T-helper 2 cell treated with Interferon-gamma antibody and Interleukin-4, amounts not matched to agents 100 ng/mL and 5 ng/mL, for 36 hours (primary cell): ENCODE measurements at regions not wholly inside any gene's neighbourhood (a gene's known extent, or its start where the extent isn't known, plus 50 kb on each side); places are given as distances from the start of the nearest gene placed in this dataset.
"Not testable (repeated sequence)": the region's sequence is repeated elsewhere in the genome, so short reads cannot be mapped to it uniquely, and the experiment has no call there.

Experiments used
- intact Hi-C: fragments of 100-400 bp; cut with micrococcal nuclease; formaldehyde crosslinking; loops from one replicate; pipeline ENCODE4 v1.15.1; 2023

DNA sequence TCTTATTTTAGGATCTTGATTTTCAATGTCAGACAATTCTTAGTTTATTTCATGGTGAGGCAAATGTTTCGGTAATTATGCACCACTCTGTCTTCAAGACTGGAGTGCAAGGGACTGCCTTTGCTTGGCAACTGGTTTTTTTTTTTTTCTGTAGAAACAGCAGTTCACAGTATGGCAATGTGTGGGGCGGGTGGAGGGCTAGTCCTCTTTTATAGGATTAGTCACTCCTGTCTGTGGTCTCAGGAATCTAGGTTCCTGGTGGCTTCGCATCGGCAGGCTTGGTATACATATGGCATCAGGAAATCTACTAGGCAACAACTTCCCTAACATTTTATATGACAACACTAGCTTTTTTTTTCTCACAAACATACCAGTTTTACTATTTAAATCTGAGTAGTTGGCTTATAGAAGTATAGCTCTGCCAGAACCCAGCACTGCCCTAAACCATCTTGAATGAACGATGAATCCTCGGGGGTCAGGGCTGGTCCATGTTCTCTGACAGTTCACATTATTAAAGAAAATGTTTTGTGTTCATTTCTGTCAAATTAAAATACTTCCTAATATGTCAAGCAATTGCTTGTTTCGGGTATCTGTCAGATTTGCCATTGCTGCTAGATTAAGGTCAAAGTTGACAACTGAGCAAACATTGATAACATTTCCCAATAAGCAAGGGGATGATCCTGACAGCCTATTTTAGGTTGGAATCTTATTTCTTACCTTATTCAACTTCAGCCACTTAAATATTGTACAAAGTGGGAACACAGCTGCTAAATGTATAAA lies 289.7 kb upstream of the VSTM2A start:
- intact Hi-C loops: no loop called here

DNA sequence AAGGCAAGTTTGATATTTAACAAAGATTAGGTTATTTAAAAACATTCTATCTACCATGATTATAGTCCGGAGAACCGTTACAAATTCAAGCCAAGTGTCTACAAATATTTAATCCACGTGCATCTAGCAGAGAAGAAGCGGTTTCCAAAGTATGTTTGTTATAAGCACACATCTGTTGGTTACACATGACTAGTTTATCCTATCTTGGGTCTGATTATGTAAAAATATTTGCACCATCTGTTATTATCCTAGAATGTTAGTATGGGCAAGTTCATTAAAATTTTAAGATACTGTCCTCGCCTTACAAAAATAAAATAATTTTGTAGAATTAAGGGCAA lies 289.2 kb upstream of the VSTM2A start:
- intact Hi-C loops: no loop called here

DNA sequence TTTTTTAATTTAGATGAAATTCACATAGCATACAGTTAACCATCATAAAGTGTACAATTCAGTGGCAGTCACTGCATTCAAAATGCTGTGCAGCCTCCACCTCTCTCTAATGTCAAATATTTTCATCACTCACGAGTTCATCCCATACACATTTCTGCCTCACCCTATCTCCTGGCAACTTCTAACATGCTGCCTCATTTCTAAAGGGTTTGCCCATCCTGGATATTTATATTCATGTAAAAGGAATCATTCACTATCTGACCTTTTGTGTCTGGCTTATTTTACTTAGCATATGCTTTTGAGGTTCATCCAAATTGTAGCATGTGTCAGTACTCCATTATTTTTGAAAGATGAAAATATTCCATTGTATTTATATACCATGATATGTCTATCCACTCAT lies 286.9 kb upstream of the VSTM2A start:
- intact Hi-C loops: no loop called here

DNA sequence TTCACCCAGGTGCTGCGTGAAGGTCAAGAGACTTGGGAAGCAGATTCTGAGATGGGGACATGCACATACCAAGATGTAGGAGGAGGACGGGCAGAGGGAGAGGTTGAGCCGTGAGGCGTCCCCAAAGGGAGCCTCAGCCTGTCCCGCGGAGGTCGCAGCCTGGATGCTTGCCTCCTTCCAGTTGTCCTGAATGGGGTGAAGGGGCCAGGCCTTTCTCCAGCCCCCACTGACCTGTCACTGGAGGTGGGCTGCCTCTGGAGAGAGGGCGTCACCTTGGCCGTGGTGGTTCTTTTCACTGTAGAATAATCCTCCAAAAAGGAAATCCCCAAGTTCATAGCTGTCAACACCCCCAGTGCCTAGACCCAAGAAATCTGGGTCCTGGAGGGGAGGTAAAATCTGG lies 283.0 kb upstream of the VSTM2A start:
- intact Hi-C loops: no loop called here

DNA sequence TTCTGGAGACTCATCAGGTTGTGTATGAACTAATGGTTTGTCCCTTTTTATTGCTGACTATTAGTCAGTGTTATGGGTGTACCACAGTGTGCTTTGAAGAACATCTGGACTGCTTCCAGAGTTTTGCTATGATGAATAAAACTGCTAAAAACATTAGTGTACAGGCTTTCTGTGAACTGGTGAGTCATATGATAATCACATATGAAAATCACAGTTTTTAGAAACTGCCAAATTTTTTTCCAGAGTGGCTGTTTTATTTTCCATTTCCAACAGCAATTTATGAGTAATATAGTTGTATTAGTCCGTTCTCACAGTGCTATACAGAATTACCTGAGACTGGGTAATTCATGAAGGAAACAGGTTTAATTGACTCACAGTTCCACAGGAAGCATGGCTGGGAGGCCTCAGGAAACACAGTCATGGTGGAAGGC lies 281.2 kb upstream of the VSTM2A start:
- intact Hi-C loops: no loop called here

DNA sequence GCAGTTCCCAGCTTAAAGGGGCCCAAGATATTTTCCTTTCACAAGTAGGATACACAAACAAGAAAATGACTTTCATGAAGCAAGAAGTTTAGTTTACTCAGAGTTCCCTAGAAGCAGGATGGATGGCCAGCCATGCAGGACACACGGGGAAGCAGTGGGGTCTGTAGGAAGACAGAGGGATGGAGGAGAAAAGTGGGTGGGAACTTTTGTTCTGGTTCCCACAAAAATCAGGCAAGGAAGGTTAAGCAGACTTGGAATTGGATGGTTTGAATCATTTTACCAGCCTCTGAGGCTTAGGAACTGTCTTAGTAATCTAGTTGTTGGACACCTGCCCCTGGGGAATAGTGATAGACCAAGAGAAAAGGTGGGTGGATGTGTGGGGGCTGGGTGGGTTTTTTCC lies 263.3 kb upstream of the VSTM2A start:
- intact Hi-C loops: no loop called here

DNA sequence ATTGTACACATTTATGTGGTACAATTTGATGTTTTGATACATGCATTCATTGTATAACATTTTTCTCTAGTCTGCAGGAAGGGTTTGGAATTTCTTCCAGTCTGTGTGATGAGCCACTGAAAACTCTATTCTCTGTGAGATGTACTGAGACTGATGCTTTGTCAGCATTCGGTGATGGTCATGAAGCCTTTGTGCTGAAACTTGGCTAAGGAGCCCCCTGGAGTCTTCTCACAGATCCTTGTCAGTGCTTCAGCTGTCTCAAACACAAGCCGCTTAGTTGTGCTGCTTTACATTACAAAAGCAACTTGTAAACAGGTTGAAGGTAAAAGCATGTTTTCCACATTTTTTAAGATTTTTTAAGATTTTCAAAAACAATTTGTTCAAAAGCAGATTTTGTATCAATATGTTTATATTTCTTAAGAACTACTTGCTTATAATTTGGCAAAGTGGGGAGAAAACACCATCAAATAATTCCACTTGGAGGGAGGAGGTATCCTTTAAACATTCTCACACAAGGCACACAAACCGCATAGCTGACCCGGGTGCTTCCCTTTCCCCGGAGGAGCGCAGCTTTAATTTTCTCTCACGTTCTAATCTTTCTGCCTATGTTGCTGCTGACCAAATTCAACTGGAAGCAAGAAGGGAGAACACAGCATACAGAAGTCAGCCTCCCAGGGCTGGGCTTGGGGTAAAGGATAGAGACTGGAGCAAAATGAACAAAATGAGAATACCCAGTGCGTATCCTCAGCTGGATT lies 249.8 kb upstream of the VSTM2A start:
- intact Hi-C loops: loop anchor here (10.0 kb wide), 1 partner anchor 78 kb away; no protein-coding TSS in a partner anchor

DNA sequence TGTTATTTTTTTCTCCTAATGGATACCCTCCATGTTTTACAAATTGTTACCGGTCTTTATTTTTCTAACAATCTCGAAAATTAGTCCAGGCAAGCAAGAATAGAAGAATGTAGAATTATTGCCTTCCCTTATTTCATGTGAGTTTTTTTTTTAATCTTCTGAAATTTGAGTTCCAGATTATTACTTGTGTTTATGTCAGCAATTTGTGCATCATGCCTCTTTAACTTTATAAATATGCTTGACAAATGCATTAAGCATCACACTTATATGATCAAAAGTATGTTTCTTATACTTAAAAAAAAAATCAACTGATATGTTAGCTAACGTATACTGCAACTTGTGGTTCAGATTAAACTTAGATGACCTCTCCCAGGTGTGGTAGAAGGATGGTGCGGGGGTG lies 242.7 kb upstream of the VSTM2A start:
- intact Hi-C loops: loop anchor here (10.0 kb wide), 1 partner anchor 85 kb away; no protein-coding TSS in a partner anchor

DNA sequence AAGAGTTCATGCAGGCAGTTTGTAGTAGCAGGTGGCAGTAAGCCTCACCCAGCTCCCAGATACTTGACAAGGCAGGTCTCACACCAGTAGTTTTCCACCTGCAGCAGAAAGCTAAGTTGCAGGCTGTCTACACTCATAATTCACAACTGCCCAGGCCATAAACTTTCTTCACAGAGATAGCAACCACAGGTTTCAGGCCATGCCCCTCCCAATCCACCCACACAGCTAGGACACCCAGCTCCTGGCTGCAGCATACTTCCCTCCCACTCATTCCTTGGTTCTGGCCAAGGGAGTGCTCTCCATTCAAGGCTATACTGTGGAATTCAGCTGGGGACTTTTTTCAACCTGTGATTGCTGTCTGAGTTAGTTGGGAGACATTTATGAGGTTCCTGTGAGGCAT lies 226.2 kb upstream of the VSTM2A start:
- intact Hi-C loops: not testable (repeated sequence)

DNA sequence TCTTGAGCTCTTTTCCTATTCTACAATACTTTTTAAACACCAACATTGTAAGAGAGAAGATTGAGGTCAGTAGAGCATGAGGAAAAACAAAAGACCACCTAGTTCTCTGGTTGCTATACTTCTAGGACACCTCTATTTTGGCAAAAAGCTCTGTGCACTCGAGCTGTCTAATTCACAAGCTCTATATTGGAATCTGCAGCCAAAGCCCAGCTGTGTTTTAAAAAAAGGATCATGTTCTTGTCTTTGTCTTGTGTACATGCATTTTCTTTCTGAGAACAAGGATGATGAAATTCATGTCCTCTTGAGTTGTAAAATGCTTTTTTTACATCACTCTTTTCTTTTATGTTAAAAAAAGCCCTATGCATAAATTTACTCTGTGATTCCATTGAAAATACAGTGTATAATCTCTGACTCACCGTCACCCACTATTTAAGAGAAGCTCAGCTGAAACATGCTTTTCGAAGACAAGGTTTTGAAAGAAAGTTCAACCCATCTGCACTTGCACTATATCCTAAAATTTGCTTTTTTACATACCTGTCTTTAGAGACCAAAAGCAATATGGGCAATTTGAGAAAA lies 215.5 kb upstream of the VSTM2A start:
- intact Hi-C loops: no loop called here

DNA sequence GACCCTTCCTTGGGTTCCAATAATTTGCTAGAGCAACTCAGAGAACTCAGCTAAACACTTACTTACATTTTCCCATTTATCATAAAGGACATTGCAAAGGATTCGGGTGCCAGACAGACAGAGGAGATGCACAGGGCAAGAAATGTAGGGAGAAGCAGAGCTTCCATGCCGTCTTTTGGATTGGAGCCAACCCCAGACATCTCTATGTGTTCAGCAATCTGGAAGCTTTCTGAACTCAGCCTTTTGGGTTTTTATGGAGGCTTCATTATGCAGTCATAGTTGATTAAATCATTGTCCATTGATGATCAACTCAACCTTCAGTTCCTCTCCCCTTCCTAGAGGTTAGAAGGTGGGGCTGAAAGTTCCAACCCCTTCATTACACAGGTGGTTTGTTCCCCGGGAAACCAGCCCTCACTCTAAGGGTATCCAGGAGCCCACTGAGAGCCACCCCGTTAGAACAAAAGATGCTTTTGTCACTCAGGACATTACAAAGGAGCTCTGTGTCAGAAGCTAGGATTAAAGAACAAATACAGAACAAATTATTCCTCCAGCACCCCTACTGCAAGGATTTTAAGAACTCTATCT lies 211.9 kb upstream of the VSTM2A start:
- intact Hi-C loops: no loop called here

DNA sequence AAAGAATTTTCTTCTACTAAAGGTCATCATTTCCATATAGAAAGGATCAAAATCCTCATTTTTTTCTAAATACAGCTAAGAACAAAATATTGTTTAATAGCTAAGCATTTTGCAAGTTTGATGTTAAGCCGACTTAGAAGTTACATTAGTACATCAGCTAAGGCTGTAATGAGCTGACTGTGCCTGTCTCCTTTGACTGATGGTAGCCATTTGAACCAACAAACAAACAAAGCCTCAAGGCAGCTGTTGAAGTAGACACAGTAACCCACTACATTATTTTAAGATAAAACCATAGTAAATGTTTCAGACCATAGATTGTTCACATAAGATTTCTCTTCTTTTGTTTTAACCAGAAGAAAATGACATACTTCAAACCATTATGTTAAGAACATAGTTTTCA lies 210.9 kb upstream of the VSTM2A start:
- intact Hi-C loops: no loop called here

DNA sequence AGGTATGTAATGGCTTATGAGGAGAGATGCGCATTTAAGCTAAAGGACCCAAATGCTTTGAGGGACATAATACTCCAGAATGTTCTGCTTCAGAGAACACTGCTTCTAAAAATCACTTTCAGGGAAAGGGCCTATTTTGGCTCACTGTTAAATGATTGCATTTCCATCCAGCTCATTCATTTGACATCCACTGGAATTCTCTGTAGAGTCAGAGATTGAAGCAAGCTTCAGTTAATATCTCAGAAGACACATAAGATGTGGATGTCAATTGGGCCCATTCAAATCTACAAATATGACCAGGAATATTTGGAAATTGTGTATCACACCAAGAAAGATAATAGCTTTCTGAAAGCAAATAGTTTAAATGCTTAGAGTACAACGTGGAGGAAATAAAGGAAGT lies 209.9 kb upstream of the VSTM2A start:
- intact Hi-C loops: no loop called here

DNA sequence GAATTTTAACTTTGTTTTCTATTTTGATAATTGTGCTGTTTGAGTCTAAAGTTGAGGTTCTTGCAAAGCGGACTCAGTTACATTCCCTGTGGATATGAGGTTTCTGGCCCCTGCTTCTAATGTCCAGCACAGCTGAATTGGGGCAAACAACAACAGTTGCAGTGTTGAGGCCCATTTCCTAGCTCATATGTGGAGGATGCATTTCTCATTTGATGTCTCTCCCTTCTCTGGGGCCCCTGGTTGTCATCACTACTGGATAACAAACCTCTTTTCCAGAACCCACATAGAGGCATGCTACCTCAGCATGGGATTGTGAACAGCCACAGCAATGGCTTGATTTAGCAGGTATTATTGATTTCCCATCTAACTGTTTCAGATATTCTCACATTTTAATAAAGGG lies 208.2 kb upstream of the VSTM2A start:
- intact Hi-C loops: no loop called here

DNA sequence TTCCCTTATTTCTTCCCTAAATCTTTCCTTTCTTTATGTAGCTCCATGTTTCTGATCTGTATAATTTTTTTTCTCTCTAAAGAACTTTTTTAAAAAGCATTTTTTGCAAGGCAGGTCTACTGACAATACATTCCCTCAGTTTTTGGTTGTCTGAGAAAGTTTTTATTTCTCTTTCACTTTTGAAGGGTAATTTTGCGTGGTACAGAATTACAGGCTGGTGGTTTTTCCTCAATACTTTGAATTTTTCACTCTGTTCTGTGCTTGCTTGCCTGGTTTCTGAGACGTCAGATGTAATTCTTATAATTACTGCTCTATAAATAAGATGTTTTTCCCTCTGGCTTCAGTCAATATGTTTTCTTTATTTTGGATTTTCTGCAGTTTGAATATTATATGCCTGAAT lies 205.4 kb upstream of the VSTM2A start:
- intact Hi-C loops: no loop called here

DNA sequence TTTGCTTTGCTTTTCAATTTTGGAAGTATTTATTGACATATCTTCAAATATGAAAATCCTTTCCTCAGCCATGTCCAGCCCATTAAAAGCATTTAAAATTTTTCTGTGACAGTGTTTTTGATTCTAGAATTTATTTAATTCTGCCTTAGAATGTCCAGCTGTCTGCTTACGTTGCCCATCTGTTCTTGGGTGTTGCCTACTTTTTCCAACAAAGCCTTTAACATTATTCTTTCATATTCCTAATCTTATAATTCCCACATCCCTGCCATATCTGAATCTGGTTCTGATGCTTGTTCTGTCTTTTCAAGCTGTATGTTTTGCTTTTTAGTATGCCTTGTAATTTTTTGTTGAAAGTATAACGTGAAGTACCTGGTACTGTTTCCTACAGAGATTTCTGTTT lies 204.7 kb upstream of the VSTM2A start:
- intact Hi-C loops: no loop called here

DNA sequence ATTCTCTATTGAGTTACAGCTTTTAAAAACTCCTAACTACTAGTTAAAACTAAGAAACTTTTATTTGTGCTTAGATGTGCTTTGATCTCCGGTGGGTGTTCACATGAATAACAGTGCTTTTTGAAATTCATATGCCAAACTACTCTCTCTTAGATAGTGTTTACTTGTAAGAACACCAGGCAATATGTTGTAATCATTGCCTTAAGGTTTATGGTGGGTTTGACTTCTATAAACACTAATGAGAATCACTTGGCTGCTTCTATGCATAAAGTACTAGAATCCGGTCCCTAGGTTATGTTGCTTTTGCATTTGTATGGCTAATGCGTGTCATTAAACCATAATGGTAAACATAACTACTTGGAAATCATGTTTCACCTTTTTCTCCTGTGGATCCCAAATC lies 203.9 kb upstream of the VSTM2A start:
- intact Hi-C loops: no loop called here

DNA sequence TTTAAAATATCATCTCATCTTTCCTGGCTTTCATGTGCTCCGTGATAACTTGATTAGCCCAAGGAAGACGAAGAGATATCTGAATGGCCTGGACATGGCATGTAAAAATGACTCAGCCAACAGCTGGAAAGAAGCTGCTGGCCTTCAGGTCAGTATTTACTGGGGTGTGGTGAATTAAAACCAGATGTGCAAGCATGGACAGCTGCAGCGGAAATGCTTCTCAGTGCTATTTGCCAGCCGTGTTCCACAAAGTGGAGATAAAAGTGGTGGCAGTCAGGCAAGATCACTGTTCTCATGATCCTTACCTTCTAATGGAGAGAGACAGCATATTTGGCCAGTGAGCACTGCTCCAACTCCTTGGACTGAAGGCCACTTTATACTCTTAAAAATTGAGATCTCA lies 203.1 kb upstream of the VSTM2A start:
- intact Hi-C loops: no loop called here

DNA sequence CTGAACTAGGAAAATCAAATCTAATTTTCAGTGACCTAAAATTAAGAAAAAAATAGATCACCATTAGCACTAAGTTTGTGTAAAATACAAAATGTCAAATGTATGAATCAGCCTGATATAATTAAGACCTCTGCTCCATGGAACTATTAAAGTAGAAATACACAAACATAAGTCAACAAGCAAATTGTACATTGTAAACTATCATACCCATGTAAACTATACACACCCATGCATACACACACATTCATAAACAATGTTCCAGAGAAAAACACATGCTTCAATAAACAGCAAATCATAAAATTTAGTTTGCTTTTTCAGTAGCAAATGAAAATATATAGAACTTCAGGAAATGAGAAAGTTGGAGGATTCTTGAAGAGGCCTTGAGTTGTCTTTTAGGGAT lies 199.7 kb upstream of the VSTM2A start:
- intact Hi-C loops: no loop called here

DNA sequence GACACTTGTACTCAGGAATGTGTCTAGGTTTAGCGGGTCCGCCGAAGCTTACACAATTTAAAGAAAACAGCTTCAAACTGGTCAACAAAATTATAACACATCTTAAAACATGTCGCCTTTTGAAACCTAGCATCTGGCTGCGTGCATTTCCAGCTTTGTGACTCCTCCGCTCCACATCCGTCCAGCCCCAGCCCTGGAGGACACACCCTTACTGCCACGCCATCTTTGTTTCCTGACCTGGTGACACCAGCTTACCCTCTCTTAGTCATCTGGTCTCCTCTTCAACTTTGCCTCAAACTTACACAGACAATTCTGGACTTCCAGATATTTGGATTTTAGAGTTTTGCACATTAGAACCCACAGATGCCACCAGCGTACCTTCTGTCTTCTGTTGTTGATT lies 198.7 kb upstream of the VSTM2A start:
- intact Hi-C loops: no loop called here

DNA sequence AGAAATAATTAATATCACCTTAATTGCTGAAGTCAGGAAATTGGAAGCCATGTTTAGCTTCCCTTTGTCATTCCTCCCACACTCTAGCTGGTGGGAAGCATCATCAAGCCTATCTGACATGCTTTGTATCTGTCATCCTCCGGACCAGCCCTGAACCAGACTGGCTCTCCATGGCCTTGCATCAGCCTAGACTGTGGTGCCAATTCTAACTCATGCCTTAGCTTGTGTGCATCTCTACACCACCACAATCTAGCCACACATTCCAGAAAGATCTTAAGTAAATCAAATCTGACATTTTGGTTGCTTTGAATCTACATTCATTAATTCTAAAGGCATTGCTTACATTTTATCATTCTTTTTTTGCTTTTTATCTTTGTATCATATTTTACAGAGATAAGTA lies 196.4 kb upstream of the VSTM2A start:
- intact Hi-C loops: no loop called here

DNA sequence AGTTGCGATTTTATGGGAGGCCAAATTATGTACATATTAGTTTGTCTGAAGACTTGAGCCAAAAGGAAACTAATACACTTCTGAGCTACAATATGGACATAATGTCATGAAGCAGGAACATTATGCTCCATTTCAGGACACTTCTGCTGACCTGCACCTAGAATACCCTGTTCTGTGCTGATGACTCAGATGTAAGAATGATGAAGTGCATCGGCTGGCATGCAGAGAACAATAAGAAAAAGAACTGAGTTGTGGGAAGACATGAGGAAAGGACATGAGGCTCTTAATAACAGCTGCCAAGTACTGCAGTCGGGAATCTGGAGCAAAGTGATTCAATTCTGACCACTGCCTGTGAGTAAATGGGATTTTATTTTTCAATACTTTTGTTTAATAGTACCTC lies 192.9 kb upstream of the VSTM2A start:
- intact Hi-C loops: no loop called here
